ENCODE measurements at regions not wholly inside any gene's neighbourhood (a gene's known extent, or its start where the extent isn't known, plus 50 kb on each side); places are given as distances from the start of the nearest gene placed in this dataset.
A peak's percentile ranks its signal among the peaks of the same experiment; 100 is the strongest.

DNA sequence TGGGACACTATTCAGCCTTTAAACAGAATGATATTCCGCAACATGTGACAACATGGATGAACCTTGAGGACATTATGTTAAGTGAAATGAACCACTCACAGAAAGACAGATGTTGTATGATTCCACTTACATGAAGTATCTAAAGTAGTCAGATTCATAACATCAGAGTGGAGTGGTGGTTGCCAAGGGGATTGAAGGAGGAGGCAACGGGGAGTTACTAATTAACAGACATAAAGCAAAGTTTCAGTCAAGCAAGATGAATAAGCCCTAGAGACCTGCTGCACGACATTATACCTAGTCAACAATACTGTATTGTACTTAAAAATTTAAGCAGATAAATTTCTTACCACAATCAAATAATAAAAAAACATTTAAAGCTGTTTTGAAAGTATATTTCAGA lies 105.0 kb upstream of the NR0B1 start:
- no peak for DNase-seq (ENCODE audit: low read depth)

DNA sequence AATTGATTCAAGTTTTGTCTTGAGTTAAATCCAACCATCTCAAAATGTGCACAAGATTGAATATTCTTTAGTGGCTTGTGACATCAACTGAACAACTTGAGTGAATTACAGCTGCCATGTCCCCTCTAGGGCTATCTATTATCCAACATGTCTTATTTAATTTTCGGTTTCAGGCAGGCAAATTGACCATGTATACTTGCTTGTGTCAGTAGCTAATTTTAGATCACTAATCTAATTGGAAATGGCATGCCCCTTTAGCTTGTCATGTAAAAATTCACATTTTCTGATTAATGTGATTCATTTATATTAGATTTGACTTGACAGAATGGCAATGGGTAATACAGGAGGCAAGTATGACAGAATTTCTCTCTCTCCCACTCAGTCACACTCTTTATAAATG lies 93.2 kb upstream of the NR0B1 start:
- no peak for DNase-seq (ENCODE audit: low read depth)

DNA sequence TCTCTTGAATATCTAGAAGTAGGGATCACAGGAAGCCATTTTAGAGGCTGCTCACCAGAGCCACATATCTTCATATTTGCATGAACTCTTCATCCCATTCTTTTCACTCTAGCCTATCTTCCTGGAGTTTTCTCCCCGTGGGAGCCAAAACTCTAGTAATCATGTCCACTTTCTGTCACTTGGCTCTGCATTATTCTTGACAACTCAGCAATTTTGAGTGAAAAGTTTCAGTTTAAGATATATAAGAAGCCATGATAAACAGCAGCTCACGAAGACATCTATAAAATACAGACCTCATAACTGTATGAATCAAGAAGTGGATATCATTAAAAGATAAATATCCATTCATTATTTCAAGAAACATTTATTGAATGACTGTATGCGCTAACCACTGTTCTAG lies 79.1 kb upstream of the NR0B1 start:
- no peak for DNase-seq (ENCODE audit: low read depth)

DNA sequence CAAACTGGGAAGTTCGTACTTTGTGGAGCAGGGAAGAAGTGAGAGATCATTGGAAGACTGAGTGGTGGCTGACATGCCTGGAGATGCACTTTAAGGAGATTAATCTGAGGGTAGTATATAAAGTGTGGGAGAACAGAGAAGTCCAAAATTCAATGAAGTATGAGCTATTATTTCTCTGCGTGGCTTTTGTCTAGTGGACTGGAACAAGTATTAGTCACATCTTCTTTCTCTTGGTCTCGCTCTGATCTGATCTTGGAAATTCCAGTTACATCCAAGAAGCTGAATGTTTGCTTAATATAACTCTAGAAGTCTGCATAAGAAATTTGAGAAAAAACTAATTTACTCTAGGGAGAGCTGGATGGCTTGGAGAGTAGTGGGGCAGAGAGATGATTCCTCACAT lies 64.8 kb upstream of the NR0B1 start:
- DNase-seq (ENCODE audit: low read depth) = no peak

DNA sequence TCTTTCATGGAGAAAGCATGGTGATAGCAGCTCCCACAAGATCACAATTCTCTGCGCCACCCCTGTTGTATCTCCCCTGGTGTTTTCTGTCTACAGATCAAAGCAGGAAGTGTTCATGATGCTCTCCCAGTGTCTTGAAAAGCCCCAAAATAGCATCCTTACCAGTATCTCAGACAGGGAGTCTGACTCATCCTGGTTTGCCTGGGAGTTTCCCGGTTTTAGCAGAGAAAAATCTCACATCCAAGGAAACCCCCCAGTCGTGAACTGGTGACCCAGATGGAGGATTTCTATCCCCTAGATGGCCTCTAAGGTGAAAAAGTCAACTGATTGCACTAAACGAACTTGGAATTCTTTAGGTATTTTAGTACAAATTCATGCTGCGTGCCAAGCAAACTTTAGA lies 64.3 kb upstream of the NR0B1 start:
- peak; percentile 0 for DNase-seq (ENCODE audit: low read depth)

DNA sequence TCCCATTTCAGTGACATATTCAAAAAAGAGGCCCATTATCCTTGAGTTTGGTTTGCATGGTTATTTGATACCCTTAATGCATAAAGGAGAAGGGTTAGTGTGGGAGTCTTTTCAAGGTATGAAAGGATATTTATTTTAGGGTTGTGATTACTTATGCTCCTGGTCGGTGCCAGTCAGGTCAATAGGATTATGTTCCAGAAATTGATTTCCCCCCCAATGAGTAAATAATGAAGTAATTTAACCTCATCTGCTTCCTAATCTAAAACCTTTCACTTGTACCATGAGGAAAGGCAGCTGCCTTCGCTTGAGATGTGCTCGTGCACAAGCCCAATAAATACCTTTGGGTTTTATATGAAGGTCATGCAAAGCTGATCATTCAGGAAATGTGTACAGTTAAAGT lies 55.0 kb upstream of the NR0B1 start:
- DNase-seq (ENCODE audit: low read depth) = no peak

All from EH (cell line).